GM12875 (cell line): ENCODE measurements at regions not wholly inside any gene's neighbourhood (a gene's known extent, or its start where the extent isn't known, plus 50 kb on each side); places are given as distances from the start of the nearest gene placed in this dataset.
"Not testable (repeated sequence)": the region's sequence is repeated elsewhere in the genome, so short reads cannot be mapped to it uniquely, and the experiment has no call there.

Source experiments
- H3K4me3 ChIP-seq: one replicate; pipeline ENCODE4 v1.5.1; 2011; ENCODE audit warnings: low read depth, low read length, control low read depth
- CTCF ChIP-seq: IDR thresholded peaks from 2 replicates; pipeline ENCODE4 v1.5.1; 2011; ENCODE audit warnings: low read depth, mild to moderate bottlenecking, control low read depth, inconsistent platforms, low read length, moderate library complexity, borderline replicate concordance; ENCODE audit not compliant: insufficient read depth

- H3K4me3 ChIP-seq: no peak overlapping the region
- TF ChIP-seq CTCF: no peak
Measured at GRCh38 chr10:15997313-15997712, 137.0 kb upstream of the MINDY3 start.

GRCh38 chr10:16001581-16001980, 141.3 kb upstream of the MINDY3 start:
- H3K4me3 ChIP-seq: no peak overlapping the region
- no peak for TF ChIP-seq CTCF

GRCh38 chr10:16009785-16010184, 149.5 kb upstream of the MINDY3 start:
- H3K4me3 ChIP-seq: no peak overlapping the region
- TF ChIP-seq CTCF: no peak

- no peak for TF ChIP-seq CTCF
- no peak overlapping the region for H3K4me3 ChIP-seq
Measured at GRCh38 chr10:16011548-16011947, 151.2 kb upstream of the MINDY3 start.

GRCh38 chr10:16014469-16014868, 154.2 kb upstream of the MINDY3 start:
- no peak for TF ChIP-seq CTCF
- H3K4me3 ChIP-seq: no peak overlapping the region

- TF ChIP-seq CTCF: no peak
- no peak overlapping the region for H3K4me3 ChIP-seq
Measured at GRCh38 chr10:16016688-16017087, 156.4 kb upstream of the MINDY3 start.

GRCh38 chr10:16020836-16021235, 160.5 kb upstream of the MINDY3 start:
- no peak overlapping the region for H3K4me3 ChIP-seq
- TF ChIP-seq CTCF: no peak

- H3K4me3 ChIP-seq: not testable (repeated sequence)
Measured at GRCh38 chr10:16026832-16027231, 166.5 kb upstream of the MINDY3 start.
